ENCODE measurements at regions not wholly inside any gene's neighbourhood (a gene's known extent, or its start where the extent isn't known, plus 50 kb on each side); places are given as distances from the start of the nearest gene placed in this dataset.

DNA sequence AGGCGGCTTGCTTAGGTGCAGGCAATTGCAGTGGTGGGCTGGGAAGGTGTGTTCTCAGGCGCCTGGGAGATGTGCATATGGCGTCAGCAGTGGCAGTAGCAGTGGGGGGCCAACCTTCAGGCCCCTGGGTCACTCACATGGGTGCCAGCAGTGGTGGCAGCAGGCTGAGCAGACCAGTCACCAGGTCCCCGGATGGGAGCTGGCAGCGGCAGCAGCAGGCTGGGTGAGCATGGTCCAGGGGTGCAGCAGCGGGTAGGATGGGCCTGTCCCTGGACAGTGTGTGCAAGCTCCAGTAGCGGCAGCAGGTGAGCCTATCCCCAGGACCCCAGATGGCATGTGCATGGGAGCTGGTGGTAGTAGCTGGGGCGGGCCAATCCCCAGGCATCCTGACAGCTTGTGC lies 108.5 kb upstream of the TMEM260 start:
- TF ChIP-seq, protein P1, sequence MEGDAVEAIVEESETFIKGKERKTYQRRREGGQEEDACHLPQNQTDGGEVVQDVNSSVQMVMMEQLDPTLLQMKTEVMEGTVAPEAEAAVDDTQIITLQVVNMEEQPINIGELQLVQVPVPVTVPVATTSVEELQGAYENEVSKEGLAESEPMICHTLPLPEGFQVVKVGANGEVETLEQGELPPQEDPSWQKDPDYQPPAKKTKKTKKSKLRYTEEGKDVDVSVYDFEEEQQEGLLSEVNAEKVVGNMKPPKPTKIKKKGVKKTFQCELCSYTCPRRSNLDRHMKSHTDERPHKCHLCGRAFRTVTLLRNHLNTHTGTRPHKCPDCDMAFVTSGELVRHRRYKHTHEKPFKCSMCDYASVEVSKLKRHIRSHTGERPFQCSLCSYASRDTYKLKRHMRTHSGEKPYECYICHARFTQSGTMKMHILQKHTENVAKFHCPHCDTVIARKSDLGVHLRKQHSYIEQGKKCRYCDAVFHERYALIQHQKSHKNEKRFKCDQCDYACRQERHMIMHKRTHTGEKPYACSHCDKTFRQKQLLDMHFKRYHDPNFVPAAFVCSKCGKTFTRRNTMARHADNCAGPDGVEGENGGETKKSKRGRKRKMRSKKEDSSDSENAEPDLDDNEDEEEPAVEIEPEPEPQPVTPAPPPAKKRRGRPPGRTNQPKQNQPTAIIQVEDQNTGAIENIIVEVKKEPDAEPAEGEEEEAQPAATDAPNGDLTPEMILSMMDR (IDR thresholded peaks at IDR 0.05), result no peak
- TF ChIP-seq POLR2A (IDR thresholded peaks at IDR 0.05), result no peak

Data from heart left ventricle (tissue), 13 donors.